SK-N-DZ (cell line): ENCODE measurements at regions not wholly inside any gene's neighbourhood (a gene's known extent, or its start where the extent isn't known, plus 50 kb on each side); places are given as distances from the start of the nearest gene placed in this dataset.
"Not testable (repeated sequence)": the region's sequence is repeated elsewhere in the genome, so short reads cannot be mapped to it uniquely, and the experiment has no call there.

Source experiments
- DNase-seq: peaks from one replicate; pipeline ENCODE4 v3.0.0-alpha.2; 2015; ENCODE audit warnings: low spot score

- no peak for DNase-seq
Observed at GRCh38 chr20:54766483-54766882, 291.1 kb downstream of the DOK5 start.

- DNase-seq: no peak
Observed at GRCh38 chr20:54763366-54763765, 288.0 kb downstream of the DOK5 start.

- DNase-seq: no peak
Observed at GRCh38 chr20:54759589-54759988, 284.2 kb downstream of the DOK5 start.

GRCh38 chr20:54746796-54747195 lies 271.4 kb downstream of the DOK5 start:
- no peak for DNase-seq

GRCh38 chr20:54745780-54746179 lies 270.4 kb downstream of the DOK5 start:
- no peak for DNase-seq

- no peak for DNase-seq
Observed at GRCh38 chr20:54744097-54744496, 268.7 kb downstream of the DOK5 start.

- no peak for DNase-seq
Observed at GRCh38 chr20:54742193-54742592, 266.8 kb downstream of the DOK5 start.

GRCh38 chr20:54736421-54736820 lies 261.0 kb downstream of the DOK5 start:
- no peak for DNase-seq

GRCh38 chr20:54733687-54734086 lies 258.3 kb downstream of the DOK5 start:
- DNase-seq: no peak

- DNase-seq: no peak
Observed at GRCh38 chr20:54727490-54727889, 252.1 kb downstream of the DOK5 start.

GRCh38 chr20:54726687-54727300 lies 251.4 kb downstream of the DOK5 start:
- DNase-seq: peak; percentile 32

GRCh38 chr20:54725266-54725665 lies 249.9 kb downstream of the DOK5 start:
- DNase-seq: not testable (repeated sequence)

GRCh38 chr20:54723723-54724122 lies 248.3 kb downstream of the DOK5 start:
- DNase-seq: no peak

- no peak for DNase-seq
Observed at GRCh38 chr20:54717983-54718382, 242.6 kb downstream of the DOK5 start.

GRCh38 chr20:54716790-54717189 lies 241.4 kb downstream of the DOK5 start:
- no peak for DNase-seq

GRCh38 chr20:54716174-54716747 lies 240.9 kb downstream of the DOK5 start:
- DNase-seq: peak; percentile 93

- no peak for DNase-seq
Observed at GRCh38 chr20:54714817-54715216, 239.4 kb downstream of the DOK5 start.

GRCh38 chr20:54713727-54714126 lies 238.3 kb downstream of the DOK5 start:
- no peak for DNase-seq

- no peak for DNase-seq
Observed at GRCh38 chr20:54711071-54711470, 235.7 kb downstream of the DOK5 start.

GRCh38 chr20:54710341-54710740 lies 234.9 kb downstream of the DOK5 start:
- DNase-seq: no peak

GRCh38 chr20:54708229-54708628 lies 232.8 kb downstream of the DOK5 start:
- DNase-seq: no peak

- no peak for DNase-seq
Observed at GRCh38 chr20:54707801-54708200, 232.4 kb downstream of the DOK5 start.

- no peak for DNase-seq
Observed at GRCh38 chr20:54706581-54706980, 231.2 kb downstream of the DOK5 start.
